ENCODE measurements at regions not wholly inside any gene's neighbourhood (a gene's known extent, or its start where the extent isn't known, plus 50 kb on each side); places are given as distances from the start of the nearest gene placed in this dataset.

DNA sequence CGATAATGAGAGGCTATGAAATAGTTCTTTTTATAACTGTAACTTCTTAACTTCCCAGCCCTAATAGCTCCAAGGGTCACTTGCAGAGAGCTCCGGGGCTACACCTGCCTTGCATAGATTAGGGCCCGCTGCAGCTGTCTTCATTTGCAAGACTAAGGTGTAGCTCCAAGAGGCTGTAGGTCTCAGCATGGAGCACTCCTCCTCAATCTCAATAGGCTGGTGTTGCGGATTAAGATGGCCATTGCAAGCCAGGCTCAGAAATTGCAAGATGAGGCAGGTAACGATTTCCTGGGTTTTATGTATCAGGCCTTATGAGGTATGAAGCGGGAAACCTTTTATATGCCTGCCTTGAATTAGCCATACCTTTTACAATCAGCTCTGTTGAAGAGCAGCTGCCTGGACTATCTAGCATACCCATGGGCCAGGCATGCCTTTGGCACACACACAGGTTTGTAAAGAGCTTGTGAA, 185.7 kb downstream of the TM9SF2 start (continued):
- TF ChIP-seq ZNF431 (CRISPR knock-in tag; IDR thresholded peaks at IDR 0.05; ENCODE audit: borderline replicate concordance, low read depth): no peak
- TF ChIP-seq, protein P1, sequence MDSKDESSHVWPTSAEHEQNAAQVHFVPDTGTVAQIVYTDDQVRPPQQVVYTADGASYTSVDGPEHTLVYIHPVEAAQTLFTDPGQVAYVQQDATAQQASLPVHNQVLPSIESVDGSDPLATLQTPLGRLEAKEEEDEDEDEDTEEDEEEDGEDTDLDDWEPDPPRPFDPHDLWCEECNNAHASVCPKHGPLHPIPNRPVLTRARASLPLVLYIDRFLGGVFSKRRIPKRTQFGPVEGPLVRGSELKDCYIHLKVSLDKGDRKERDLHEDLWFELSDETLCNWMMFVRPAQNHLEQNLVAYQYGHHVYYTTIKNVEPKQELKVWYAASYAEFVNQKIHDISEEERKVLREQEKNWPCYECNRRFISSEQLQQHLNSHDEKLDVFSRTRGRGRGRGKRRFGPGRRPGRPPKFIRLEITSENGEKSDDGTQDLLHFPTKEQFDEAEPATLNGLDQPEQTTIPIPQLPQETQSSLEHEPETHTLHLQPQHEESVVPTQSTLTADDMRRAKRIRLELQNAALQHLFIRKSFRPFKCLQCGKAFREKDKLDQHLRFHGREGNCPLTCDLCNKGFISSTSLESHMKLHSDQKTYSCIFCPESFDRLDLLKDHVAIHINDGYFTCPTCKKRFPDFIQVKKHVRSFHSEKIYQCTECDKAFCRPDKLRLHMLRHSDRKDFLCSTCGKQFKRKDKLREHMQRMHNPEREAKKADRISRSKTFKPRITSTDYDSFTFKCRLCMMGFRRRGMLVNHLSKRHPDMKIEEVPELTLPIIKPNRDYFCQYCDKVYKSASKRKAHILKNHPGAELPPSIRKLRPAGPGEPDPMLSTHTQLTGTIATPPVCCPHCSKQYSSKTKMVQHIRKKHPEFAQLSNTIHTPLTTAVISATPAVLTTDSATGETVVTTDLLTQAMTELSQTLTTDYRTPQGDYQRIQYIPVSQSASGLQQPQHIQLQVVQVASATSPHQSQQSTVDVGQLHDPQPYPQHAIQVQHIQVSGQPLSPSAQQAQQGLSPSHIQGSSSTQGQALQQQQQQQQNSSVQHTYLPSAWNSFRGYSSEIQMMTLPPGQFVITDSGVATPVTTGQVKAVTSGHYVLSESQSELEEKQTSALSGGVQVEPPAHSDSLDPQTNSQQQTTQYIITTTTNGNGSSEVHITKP (CRISPR knock-in tag; IDR thresholded peaks at IDR 0.05; ENCODE audit: low read depth): no peak
- TF ChIP-seq, protein P2, sequence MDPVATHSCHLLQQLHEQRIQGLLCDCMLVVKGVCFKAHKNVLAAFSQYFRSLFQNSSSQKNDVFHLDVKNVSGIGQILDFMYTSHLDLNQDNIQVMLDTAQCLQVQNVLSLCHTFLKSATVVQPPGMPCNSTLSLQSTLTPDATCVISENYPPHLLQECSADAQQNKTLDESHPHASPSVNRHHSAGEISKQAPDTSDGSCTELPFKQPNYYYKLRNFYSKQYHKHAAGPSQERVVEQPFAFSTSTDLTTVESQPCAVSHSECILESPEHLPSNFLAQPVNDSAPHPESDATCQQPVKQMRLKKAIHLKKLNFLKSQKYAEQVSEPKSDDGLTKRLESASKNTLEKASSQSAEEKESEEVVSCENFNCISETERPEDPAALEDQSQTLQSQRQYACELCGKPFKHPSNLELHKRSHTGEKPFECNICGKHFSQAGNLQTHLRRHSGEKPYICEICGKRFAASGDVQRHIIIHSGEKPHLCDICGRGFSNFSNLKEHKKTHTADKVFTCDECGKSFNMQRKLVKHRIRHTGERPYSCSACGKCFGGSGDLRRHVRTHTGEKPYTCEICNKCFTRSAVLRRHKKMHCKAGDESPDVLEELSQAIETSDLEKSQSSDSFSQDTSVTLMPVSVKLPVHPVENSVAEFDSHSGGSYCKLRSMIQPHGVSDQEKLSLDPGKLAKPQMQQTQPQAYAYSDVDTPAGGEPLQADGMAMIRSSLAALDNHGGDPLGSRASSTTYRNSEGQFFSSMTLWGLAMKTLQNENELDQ (CRISPR knock-in tag; IDR thresholded peaks at IDR 0.05; ENCODE audit: borderline replicate concordance): no peak

DNA sequence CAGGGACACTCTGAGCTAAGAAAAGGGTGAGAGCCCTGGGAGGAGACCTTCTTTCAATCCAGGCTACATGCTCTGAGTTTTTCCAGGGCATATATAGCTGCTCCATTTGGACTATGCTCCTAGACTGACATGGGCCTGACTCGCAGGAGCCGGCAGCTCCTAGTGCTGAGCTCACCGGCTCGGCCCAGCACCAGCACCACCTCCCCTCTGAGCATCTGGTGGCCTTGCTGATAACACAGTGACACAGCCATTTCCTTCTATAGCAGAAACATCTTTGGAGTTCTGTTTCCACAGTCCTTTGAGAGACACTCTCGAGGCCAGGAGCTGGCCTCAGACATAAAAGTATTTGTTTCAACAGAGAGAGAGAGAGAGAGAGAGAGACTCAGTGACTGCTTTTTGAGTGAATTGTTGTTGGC, 184.9 kb downstream of the TM9SF2 start:
- Histone ChIP-seq H3K27me3 (ENCODE audit: control insufficient read depth in 1 of 2, insufficient read depth in 2 of 2, low read length in 2 of 2) (no peaks in the 10 kb centered on the region), H3K36me3 (replicated peaks in 1 of 2; ENCODE audit: control insufficient read depth in 1 of 2, insufficient read depth in 2 of 2, low read length in 2 of 2) (no peaks in the 10 kb centered on the region), H3K4me2 (ENCODE audit: low read depth, low read length) (peak overlapping the region; percentile 65), H3K4me1 (ENCODE audit: insufficient read depth, low read length) (peaks cover 17% of the 10 kb centered on the region), H2AFZ (ENCODE audit: low read length) (no peak overlapping the region), H3K9ac (ENCODE audit: insufficient read depth, low read depth, low read length) (no peak overlapping the region), H3K79me2 (ENCODE audit: insufficient read depth, low read length) (no peaks in the 10 kb centered on the region), H3K9me3 (ENCODE audit: low read length) (no peaks in the 10 kb centered on the region), H3K27ac (ENCODE audit: extremely low read length, insufficient read depth, low read length) (peak overlapping the region; percentile 58), H4K20me1 (ENCODE audit: insufficient read depth, low read length) (no peaks in the 10 kb centered on the region), H3K4me3 (replicated peaks in 1 of 3; ENCODE audit: insufficient read depth in 1 of 3, low read depth in 2 of 3, low read length in 3 of 3) (peak overlapping the region in 1 of 3 experiments; percentile 19; a peak in 1 of 6 replicates)
- ATAC-seq (peak; percentile 100), FAIRE-seq (peak; percentile 67), DNase-seq (ENCODE audit: low spot score) (peak; percentile 58)
- ChIA-PET CTCF (ENCODE audit: low intra/inter-chr PET ratio, low total read pairs) (no interaction called here), POLR2A (no interaction called here)
- in situ Hi-C loops (cut with HindIII; ENCODE audit: extremely low pct_ligation_motif_present, low pct_unique_long_range_greater_than_20kb): no loop called here
- BruUV-seq (replicated peaks): no TSS peak
- WGBS (ENCODE audit: low lambda C conversion rate): 0% methylated on average over 5 of the region's 5 CpGs
- intact Hi-C loops (cut with micrococcal nuclease; ENCODE audit: unreplicated experiment): no loop called here
- TF ChIP-seq BRD4 (CRISPR knock-in tag; IDR thresholded peaks at IDR 0.05): no peak
- no peak for TF ChIP-seq KDM6A (CRISPR knock-in tag; IDR thresholded peaks at IDR 0.05; ENCODE audit: low read depth)
- no peak for TF ChIP-seq CHD2 (IDR thresholded peaks at IDR 0.05; ENCODE audit: low read depth, low read length)
- no peak for TF ChIP-seq PTBP1 (IDR thresholded peaks at IDR 0.05; ENCODE audit: low read depth, low read length, poor library complexity, severe bottlenecking)
- TF ChIP-seq, protein P3, sequence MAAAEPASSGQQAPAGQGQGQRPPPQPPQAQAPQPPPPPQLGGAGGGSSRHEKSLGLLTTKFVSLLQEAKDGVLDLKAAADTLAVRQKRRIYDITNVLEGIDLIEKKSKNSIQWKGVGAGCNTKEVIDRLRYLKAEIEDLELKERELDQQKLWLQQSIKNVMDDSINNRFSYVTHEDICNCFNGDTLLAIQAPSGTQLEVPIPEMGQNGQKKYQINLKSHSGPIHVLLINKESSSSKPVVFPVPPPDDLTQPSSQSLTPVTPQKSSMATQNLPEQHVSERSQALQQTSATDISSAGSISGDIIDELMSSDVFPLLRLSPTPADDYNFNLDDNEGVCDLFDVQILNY (CRISPR knock-in tag; conservative IDR thresholded peaks at IDR 0.05): no peak
- TF ChIP-seq ZNF329 (CRISPR knock-in tag; IDR thresholded peaks at IDR 0.05; ENCODE audit: low read depth): no peak
- no peak for TF ChIP-seq TBL1XR1 (IDR thresholded peaks at IDR 0.05; ENCODE audit: borderline replicate concordance, low read length, partially characterized antibody)
- TF ChIP-seq, protein P4, sequence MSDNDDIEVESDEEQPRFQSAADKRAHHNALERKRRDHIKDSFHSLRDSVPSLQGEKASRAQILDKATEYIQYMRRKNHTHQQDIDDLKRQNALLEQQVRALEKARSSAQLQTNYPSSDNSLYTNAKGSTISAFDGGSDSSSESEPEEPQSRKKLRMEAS (IDR thresholded peaks at IDR 0.05): no peak
- TF ChIP-seq ZNF850 (CRISPR knock-in tag; conservative IDR thresholded peaks at IDR 0.05): no peak
- peak; percentile 42 for TF ChIP-seq HNF4A (CRISPR knock-in tag; IDR thresholded peaks at IDR 0.05)
- TF ChIP-seq, protein P5, sequence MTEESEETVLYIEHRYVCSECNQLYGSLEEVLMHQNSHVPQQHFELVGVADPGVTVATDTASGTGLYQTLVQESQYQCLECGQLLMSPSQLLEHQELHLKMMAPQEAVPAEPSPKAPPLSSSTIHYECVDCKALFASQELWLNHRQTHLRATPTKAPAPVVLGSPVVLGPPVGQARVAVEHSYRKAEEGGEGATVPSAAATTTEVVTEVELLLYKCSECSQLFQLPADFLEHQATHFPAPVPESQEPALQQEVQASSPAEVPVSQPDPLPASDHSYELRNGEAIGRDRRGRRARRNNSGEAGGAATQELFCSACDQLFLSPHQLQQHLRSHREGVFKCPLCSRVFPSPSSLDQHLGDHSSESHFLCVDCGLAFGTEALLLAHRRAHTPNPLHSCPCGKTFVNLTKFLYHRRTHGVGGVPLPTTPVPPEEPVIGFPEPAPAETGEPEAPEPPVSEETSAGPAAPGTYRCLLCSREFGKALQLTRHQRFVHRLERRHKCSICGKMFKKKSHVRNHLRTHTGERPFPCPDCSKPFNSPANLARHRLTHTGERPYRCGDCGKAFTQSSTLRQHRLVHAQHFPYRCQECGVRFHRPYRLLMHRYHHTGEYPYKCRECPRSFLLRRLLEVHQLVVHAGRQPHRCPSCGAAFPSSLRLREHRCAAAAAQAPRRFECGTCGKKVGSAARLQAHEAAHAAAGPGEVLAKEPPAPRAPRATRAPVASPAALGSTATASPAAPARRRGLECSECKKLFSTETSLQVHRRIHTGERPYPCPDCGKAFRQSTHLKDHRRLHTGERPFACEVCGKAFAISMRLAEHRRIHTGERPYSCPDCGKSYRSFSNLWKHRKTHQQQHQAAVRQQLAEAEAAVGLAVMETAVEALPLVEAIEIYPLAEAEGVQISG (CRISPR knock-in tag; IDR thresholded peaks at IDR 0.05): no peak
